ENCODE measurements at regions not wholly inside any gene's neighbourhood (a gene's known extent, or its start where the extent isn't known, plus 50 kb on each side); places are given as distances from the start of the nearest gene placed in this dataset.

GRCh38 chr5:98076501-98076900 lies 697.0 kb upstream of the RGMB start:
- TF ChIP-seq CTCF (conservative IDR thresholded peaks at IDR 0.05; ENCODE audit: low read depth, low read length) = no peak
- no peak for TF ChIP-seq POLR2A (IDR thresholded peaks at IDR 0.05; ENCODE audit: low read depth, low read length)
- no peak for TF ChIP-seq RAD21 (IDR thresholded peaks at IDR 0.05; ENCODE audit: low read length)
- TF ChIP-seq CHD1 (IDR thresholded peaks at IDR 0.05; ENCODE audit: low read depth, low read length) = no peak
- TF ChIP-seq MAZ (IDR thresholded peaks at IDR 0.05; ENCODE audit: borderline replicate concordance, low read depth, low read length) = no peak
- no peak for TF ChIP-seq BHLHE40 (IDR thresholded peaks at IDR 0.05; ENCODE audit: low read depth, low read length)
- TF ChIP-seq CEBPB (IDR thresholded peaks at IDR 0.05; ENCODE audit: low read depth, low read length) = no peak
- TF ChIP-seq RFX5 (IDR thresholded peaks at IDR 0.05; ENCODE audit: low read depth, low read length) = no peak
- TF ChIP-seq RCOR1 (IDR thresholded peaks at IDR 0.05; ENCODE audit: insufficient replicate concordance, low read length) = no peak
- TF ChIP-seq NFE2L2 (IDR thresholded peaks at IDR 0.05; ENCODE audit: low read depth, low read length) = no peak
- no peak for TF ChIP-seq USF2 (IDR thresholded peaks at IDR 0.05; ENCODE audit: low read depth, low read length)
- TF ChIP-seq MXI1 (IDR thresholded peaks at IDR 0.05; ENCODE audit: borderline replicate concordance, low read depth, low read length) = no peak
- no peak for TF ChIP-seq ELK1 (IDR thresholded peaks at IDR 0.05; ENCODE audit: borderline replicate concordance, low read depth, low read length)
